ENCODE measurements at regions not wholly inside any gene's neighbourhood (a gene's known extent, or its start where the extent isn't known, plus 50 kb on each side); places are given as distances from the start of the nearest gene placed in this dataset.

- Histone ChIP-seq H3K27me3 (peaks cover 0 to 51% (median 30%) of the 10 kb centered on the region in 7 donors), H3K4me1 (no peaks in the 10 kb centered on the region), H3K27ac (no peak overlapping the region), H3K9me3 (no peaks in the 10 kb centered on the region), H3K36me3 (no peaks in the 10 kb centered on the region), H3K4me3 (no peak overlapping the region)
- WGBS, 2 donors, result 51 to 58% methylated on average over 8 of the region's 8 CpGs
- intact Hi-C loops (cut with DNase I), result no loop called here
- ATAC-seq, result peak in 4 of 8 donors; percentile 17 to 63 (median 50)
- DNase-seq, result no peak
- no peak for TF ChIP-seq CTCF (IDR thresholded peaks at IDR 0.05)
Observed at GRCh38 chr1:18001725-18002124, 105.9 kb upstream of the IGSF21 start.

GRCh38 chr1:18004278-18004677 lies 103.3 kb upstream of the IGSF21 start:
- no peak overlapping the region for H3K4me3 ChIP-seq
- H3K27ac ChIP-seq, result no peak overlapping the region
- no peaks in the 10 kb centered on the region for H3K36me3 ChIP-seq
- DNase-seq, result no peak
- no peaks in the 10 kb centered on the region for H3K9me3 ChIP-seq
- H3K27me3 ChIP-seq, result peaks cover 0 to 54% (median 32%) of the 10 kb centered on the region in 7 donors
- TF ChIP-seq CTCF (IDR thresholded peaks at IDR 0.05), result no peak
- intact Hi-C loops (cut with DNase I), result no loop called here
- H3K4me1 ChIP-seq, result no peaks in the 10 kb centered on the region
- ATAC-seq, result no peak
- 75 to 76% methylated on average over 7 of the region's 7 CpGs for WGBS, 2 donors

GRCh38 chr1:18005238-18005637 lies 102.4 kb upstream of the IGSF21 start:
- 60 to 71% methylated on average over 2 of the region's 2 CpGs for WGBS, 2 donors
- intact Hi-C loops (cut with DNase I), result no loop called here
- DNase-seq (no peak), ATAC-seq (no peak)
- H3K27ac ChIP-seq, result no peak overlapping the region
- no peaks in the 10 kb centered on the region for H3K36me3 ChIP-seq
- no peak for TF ChIP-seq CTCF (IDR thresholded peaks at IDR 0.05)
- H3K9me3 ChIP-seq, result no peaks in the 10 kb centered on the region
- no peaks in the 10 kb centered on the region for H3K4me1 ChIP-seq
- H3K27me3 ChIP-seq, result peaks cover 0 to 61% (median 42%) of the 10 kb centered on the region in 7 donors
- H3K4me3 ChIP-seq, result no peak overlapping the region

GRCh38 chr1:18007391-18008041 lies 100.1 kb upstream of the IGSF21 start:
- DNase-seq (no peak), ATAC-seq (no peak)
- Histone ChIP-seq H3K27me3 (peaks cover 0 to 76% (median 58%) of the 10 kb centered on the region in 7 donors), H3K36me3 (no peaks in the 10 kb centered on the region), H3K9me3 (no peaks in the 10 kb centered on the region), H3K4me3 (no peak overlapping the region), H3K4me1 (no peaks in the 10 kb centered on the region), H3K27ac (no peak overlapping the region)
- 59 to 64% methylated on average over 14 of the region's 14 CpGs for WGBS, 2 donors
- intact Hi-C loops (cut with DNase I), result no loop called here
- TF ChIP-seq CTCF (IDR thresholded peaks at IDR 0.05), result no peak
